Pancreas (tissue), 10 donors: ENCODE measurements at regions not wholly inside any gene's neighbourhood (a gene's known extent, or its start where the extent isn't known, plus 50 kb on each side); places are given as distances from the start of the nearest gene placed in this dataset.
"Not testable (repeated sequence)": the region's sequence is repeated elsewhere in the genome, so short reads cannot be mapped to it uniquely, and the experiment has no call there.

Source experiments
- ATAC-seq, 4 donors: fragments of 200-7000 bp; cut with Tn5 transposase; one replicate each; pipeline versions ENCODE4 v1.8.0 to v1.9.1; 2020; ENCODE audit warnings: mild to moderate bottlenecking in 4 of 4, moderate library complexity in 4 of 4
- DNase-seq, 6 donors: peaks; one replicate each; pipeline ENCODE4 v3.0.0-alpha.2; 2020
- FAIRE-seq: peaks from 2 replicates; lab custom pipeline; 2012; peaks lifted over from hg19 to GRCh38; lab: Jason Lieb, UNC
- H3K27ac ChIP-seq, 4 donors: fragments of 200-600 bp; sonication (generic); 1 replicate in 3 of 4; 2 replicates in 1 of 4; pipeline versions ENCODE4 v1.5.0 to v1.8.0; 2020
- H3K27me3 ChIP-seq, 4 donors: fragments of 200-600 bp; one replicate each; pipeline ENCODE4 v1.8.0; 2021
- H3K36me3 ChIP-seq, 3 donors: fragments of 200-600 bp; sonication (generic) in 1 of 3; one replicate each; pipeline versions ENCODE4 v1.5.0 to v1.8.0; 2020 to 2021
- H3K4me1 ChIP-seq, 3 donors: fragments of 200-600 bp; one replicate each; pipeline ENCODE4 v1.8.0; 2021
- H3K4me3 ChIP-seq, 4 donors: fragments of 200-600 bp; sonication (generic) in 2 of 4; one replicate each; pipeline versions ENCODE4 v1.5.0 to v1.8.0; 2020 to 2021
- H3K9me3 ChIP-seq, 4 donors: fragments of 200-600 bp; one replicate each; pipeline ENCODE4 v1.8.0; 2021
- CTCF ChIP-seq, 4 donors: fragments of 200-600 bp; sonication (generic) in 3 of 4; IDR thresholded peaks; one replicate each; pipeline versions ENCODE4 v1.5.0 to v1.8.0; 2021; ENCODE audit warnings: antibody characterized with exemption in 4 of 4
- WGBS, 2 donors: extraction: QIAGEN DNeasy Blood & Tissue Kit; methylation state at CpG; one replicate each; pipeline ENCODE4 v1.1.7; 2013; 5-methylcytosine and 5-hydroxymethylcytosine counted together
- intact Hi-C, 3 donors: fragments of 100-400 bp; cut with DNase I; formaldehyde crosslinking; loops; one replicate each; pipeline versions ENCODE4 v1.11.1 to v1.14.2; 2022
- donor health status: healthy with polysubstance abuse.
- donor health status: DM: no; HTN: no; CAD: no; lungs with moderate emphysema.
- donor health status: DM: no; HTN: no; CAD: no.
- donor health status: control.
- donor health status: control.
- donor health status: Bipolar disorder and iron deficiency.
- donor health status: DM: yes; HTN: yes; CAD: no.
- donor health status: DM: no; HTN: no; CAD: no.
- donor health status: DM: no; HTN: no; CAD: no.
- donor health status: DM: yes; HTN: yes; CAD: no.

GRCh38 chr1:223023863-223024262 is 119.2 kb downstream of the TLR5 start:
- Histone ChIP-seq H3K27ac (no peak overlapping the region), H3K27me3 (no peaks in the 10 kb centered on the region), H3K36me3 (no peaks in the 10 kb centered on the region), H3K4me1 (no peaks in the 10 kb centered on the region), H3K9me3 (no peaks in the 10 kb centered on the region), H3K4me3 (no peak overlapping the region)
- intact Hi-C loops, result no loop called here
- WGBS, 2 donors, result 87 to 88% methylated on average over 7 of the region's 7 CpGs
- no peak for TF ChIP-seq CTCF (IDR thresholded peaks at IDR 0.05)
- no peak for DNase-seq
- no peak for FAIRE-seq
- no peak for ATAC-seq

GRCh38 chr1:223024486-223024885 is 118.6 kb downstream of the TLR5 start:
- intact Hi-C loops, H3K27me3 ChIP-seq, FAIRE-seq, H3K4me3 ChIP-seq, ATAC-seq, DNase-seq, H3K4me1 ChIP-seq, H3K27ac ChIP-seq, H3K36me3 ChIP-seq, H3K9me3 ChIP-seq: not testable (repeated sequence)
- WGBS, 2 donors, result 75 to 92% methylated on average over 2 to 3 of the region's 5 CpGs

- intact Hi-C loops, H3K4me1 ChIP-seq, H3K4me3 ChIP-seq, ATAC-seq, FAIRE-seq, H3K36me3 ChIP-seq, H3K27me3 ChIP-seq, DNase-seq, H3K9me3 ChIP-seq, H3K27ac ChIP-seq: not testable (repeated sequence)
- WGBS, 2 donors, result 69 to 83% methylated on average over 4 of the region's 4 CpGs
These were observed 117.8 kb downstream of the TLR5 start for GRCh38 chr1:223025190-223025734.

DNA sequence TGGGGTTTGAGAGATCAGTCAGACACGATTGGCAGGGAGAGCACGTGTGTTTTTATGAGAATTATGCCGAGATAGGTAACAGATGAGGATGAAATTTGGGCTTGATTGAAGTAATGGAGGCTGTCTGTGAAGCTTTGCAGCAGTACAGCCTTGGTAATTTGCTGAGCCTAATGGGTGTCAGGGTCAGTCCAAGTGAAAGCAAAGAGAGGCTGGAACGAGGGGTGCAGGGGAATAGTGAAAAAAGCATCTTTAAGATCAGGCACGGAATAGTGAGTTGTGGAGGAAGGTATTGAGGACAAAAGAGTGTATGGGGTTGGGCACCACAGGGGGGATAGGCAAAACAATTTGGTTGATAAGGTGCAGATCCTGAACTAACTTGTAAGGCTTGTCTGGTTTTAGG is 116.4 kb downstream of the TLR5 start:
- FAIRE-seq, intact Hi-C loops, H3K27ac ChIP-seq, H3K4me1 ChIP-seq, DNase-seq, H3K27me3 ChIP-seq, ATAC-seq, H3K4me3 ChIP-seq, H3K36me3 ChIP-seq, H3K9me3 ChIP-seq: not testable (repeated sequence)
- 70 to 75% methylated on average over 3 to 5 of the region's 5 CpGs for WGBS, 2 donors

- Histone ChIP-seq H3K4me3 (no peak overlapping the region), H3K9me3 (no peaks in the 10 kb centered on the region), H3K4me1 (no peaks in the 10 kb centered on the region), H3K36me3 (no peaks in the 10 kb centered on the region), H3K27ac (no peak overlapping the region), H3K27me3 (no peaks in the 10 kb centered on the region)
- 70 to 75% methylated on average over 6 of the region's 6 CpGs for WGBS, 2 donors
- ATAC-seq, result no peak
- DNase-seq, result no peak
- no peak for FAIRE-seq
- intact Hi-C loops, result no loop called here
- no peak for TF ChIP-seq CTCF (IDR thresholded peaks at IDR 0.05)
These were observed 112.9 kb downstream of the TLR5 start for GRCh38 chr1:223029985-223030769.

GRCh38 chr1:223030871-223031400 is 112.1 kb downstream of the TLR5 start:
- H3K4me1 ChIP-seq, result no peaks in the 10 kb centered on the region
- DNase-seq (no peak), FAIRE-seq (no peak), ATAC-seq (no peak)
- 76 to 78% methylated on average over 8 of the region's 8 CpGs for WGBS, 2 donors
- intact Hi-C loops, result no loop called here
- H3K9me3 ChIP-seq, result no peaks in the 10 kb centered on the region
- no peaks in the 10 kb centered on the region for H3K27me3 ChIP-seq
- H3K27ac ChIP-seq, result no peak overlapping the region
- TF ChIP-seq CTCF (IDR thresholded peaks at IDR 0.05), result no peak
- H3K4me3 ChIP-seq, result no peak overlapping the region
- H3K36me3 ChIP-seq, result no peaks in the 10 kb centered on the region
